GM19397 (cell line): ENCODE measurements at regions not wholly inside any gene's neighbourhood (a gene's known extent, or its start where the extent isn't known, plus 50 kb on each side); places are given as distances from the start of the nearest gene placed in this dataset.
A peak's percentile ranks its signal among the peaks of the same experiment; 100 is the strongest.
"Not testable (repeated sequence)": the region's sequence is repeated elsewhere in the genome, so short reads cannot be mapped to it uniquely, and the experiment has no call there.

Experiments
- ATAC-seq: cut with Tn5 transposase; IDR thresholded peaks from one replicate; pipeline ENCODE4 v1.9.1; 2021; ENCODE audit warnings: mild to moderate bottlenecking, moderate library complexity; ENCODE audit not compliant: unreplicated experiment

DNA sequence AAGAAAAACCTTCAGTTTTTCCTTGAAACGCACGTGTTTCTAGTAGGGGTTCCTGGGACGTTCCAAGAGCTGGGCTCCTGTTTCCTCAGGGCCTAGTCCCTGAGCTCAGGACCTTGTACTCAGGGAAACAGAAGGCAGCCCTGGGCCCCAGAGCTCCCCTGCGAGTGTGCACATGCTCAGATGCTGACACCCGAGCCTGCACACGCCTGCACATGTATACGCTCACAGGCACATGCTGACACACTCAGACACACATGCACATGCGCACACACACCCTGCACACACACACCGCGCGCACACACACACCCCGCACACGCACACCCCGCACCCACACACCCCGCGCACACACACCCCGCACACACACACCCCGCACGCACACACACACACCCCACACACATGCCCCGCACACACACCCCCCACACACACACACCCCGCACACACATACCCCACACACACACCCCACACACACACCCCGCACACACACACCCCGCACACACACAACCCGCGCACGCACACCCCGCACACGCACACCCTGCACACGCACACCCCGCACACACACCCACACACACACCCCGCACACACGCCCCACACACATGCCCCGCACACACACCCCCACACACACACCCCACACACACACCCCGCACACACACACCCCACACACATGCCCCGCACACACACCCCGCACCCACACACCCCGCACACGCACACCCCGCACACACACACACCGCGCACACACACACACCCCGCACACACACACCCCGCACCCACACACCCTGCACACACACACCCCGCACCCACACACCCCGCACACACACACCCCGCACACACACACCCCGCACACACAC lies 52.2 kb downstream of the CALML3 start:
- no peak for ATAC-seq

DNA sequence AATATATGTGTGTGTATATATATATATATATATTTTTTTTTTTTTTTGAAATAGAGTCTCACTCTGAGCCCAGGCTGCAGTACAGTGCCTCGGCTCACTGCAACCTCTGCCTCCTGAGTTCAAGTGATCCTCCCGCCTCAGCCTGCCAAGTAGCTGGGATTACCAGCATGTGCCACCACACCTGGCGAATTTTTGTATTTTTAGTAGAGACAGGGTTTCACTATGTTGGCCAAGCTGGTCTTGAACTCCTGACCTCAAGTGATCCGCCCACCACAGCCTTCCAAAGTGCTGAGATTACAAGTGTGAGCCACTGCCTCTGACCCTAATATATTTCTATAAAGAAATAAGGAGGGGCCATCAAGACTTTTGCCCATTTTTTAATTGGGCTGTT lies 55.3 kb downstream of the CALML3 start:
- ATAC-seq: not testable (repeated sequence)

GRCh38 chr10:5581670-5582566 lies 57.2 kb downstream of the CALML3 start:
- no peak for ATAC-seq

GRCh38 chr10:5582736-5583135 lies 58.0 kb downstream of the CALML3 start:
- ATAC-seq: no peak

DNA sequence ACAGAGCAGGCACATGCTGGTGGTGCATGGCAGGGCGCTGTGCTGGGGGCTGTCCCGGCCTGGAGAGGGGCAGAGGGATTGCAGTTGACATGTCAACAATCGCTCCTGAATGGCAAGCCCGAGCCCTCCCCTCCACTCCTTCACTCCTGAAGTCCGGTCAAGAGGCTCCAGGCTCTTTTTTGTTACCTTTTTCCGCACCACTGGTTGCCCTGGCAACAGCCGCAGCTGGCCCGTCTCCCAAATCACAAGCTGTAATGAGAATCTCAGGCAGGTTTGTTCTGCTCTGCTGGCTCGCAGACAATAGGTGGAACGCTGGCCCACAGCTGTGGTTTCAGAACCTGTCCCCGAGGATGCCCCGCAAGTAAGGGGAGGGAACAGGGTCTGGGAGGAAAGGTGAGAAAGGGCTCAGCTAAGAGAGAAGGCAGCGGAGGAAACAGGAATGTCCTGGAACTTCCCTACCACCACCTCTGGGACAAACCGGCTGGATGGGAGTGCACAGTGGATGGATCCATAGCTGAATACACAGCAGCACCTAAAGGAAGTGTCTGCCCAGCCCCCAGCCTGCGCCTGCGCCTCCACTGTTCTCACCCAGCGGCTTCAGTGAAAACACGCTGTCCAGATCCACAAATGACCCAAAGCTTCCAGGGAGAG lies 58.9 kb downstream of the CALML3 start:
- ATAC-seq: peak; percentile 45

DNA sequence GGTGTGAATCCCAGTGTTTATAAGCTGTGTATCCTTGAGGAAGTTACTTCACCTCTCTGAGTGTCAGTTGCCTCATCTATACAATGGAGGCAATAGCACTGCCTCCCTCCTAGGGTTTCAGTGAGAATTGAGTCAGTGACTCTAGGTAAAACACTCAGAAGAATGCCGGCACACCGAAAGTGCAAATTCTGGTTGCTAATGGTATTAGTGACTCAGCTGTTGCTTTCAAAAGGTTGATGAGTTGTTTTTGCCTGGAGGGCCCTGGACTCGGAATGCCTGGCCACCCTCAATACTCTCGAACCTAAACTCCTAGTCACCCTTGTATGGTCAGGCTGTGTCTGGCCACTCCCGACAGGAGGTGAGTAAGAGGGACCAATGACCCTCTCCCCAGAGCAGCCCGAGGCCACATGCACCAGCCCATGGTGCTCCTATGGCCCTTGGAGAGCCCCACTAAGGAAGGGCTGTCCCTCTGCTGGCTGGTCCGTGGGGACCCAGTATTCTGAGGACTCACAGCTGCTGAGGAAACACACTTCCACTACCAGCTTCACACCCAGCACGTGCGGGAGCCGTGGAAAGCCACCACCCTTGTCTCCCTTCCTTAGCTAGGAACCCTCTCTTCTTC lies 60.2 kb downstream of the CALML3 start:
- ATAC-seq: no peak

GRCh38 chr10:5585517-5586206 lies 60.9 kb downstream of the CALML3 start:
- no peak for ATAC-seq

- ATAC-seq: no peak
Measured at GRCh38 chr10:5587151-5588079, 62.7 kb downstream of the CALML3 start.

- no peak for ATAC-seq
Measured at GRCh38 chr10:5588080-5588453, 63.3 kb downstream of the CALML3 start.

DNA sequence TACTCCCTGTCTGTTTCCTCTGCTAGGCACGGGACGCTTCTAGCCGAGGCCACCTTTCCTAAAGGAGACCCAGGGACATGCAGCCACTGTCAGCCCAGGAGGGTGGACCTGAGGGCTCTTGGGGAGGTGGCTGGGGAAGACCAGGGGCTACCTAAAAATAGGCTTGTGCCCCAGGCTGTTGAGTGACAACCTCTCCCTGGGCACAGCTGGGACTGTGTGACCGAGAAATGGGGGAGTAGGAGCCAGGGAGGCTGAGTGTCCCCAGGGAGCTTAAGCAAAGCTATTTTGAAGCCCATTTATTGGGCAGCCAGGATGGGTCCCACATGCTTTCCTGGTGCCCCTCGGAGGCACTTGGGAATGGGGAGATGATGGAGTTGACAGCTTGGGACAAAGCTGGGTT lies 63.8 kb downstream of the CALML3 start:
- no peak for ATAC-seq
